GM19025 (cell line): ENCODE measurements at regions not wholly inside any gene's neighbourhood (a gene's known extent, or its start where the extent isn't known, plus 50 kb on each side); places are given as distances from the start of the nearest gene placed in this dataset.
A peak's percentile ranks its signal among the peaks of the same experiment; 100 is the strongest.
"Not testable (repeated sequence)": the region's sequence is repeated elsewhere in the genome, so short reads cannot be mapped to it uniquely, and the experiment has no call there.

Experiments
- ATAC-seq: cut with Tn5 transposase; IDR thresholded peaks from one replicate; pipeline ENCODE4 v1.9.1; 2021; ENCODE audit warnings: mild to moderate bottlenecking, low read depth, moderate library complexity; ENCODE audit not compliant: unreplicated experiment

DNA sequence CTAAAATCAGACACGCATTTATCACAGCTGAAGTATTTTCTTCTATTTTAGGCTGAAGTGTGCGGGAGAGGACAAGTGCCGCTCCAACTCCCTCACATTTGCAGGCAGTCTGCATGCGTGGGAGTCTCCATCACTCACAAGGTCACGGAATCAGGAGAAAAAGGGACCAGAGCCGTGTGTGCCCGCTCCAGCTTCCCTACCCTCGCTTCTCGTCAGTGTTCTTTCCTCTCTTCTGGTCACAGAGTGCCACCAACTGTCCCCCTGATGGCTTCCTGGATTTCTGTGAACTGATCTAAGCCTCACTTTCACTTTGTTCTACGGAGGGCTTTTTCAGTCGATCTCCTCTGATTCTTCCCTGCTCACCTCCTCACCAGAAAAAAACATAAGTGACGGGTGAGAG lies 407.4 kb upstream of the AADAT start:
- ATAC-seq = no peak

- ATAC-seq = no peak
These were observed 402.2 kb upstream of the AADAT start for GRCh38 chr4:170491981-170492380.

- no peak for ATAC-seq
These were observed 386.6 kb upstream of the AADAT start for GRCh38 chr4:170476351-170476750.

DNA sequence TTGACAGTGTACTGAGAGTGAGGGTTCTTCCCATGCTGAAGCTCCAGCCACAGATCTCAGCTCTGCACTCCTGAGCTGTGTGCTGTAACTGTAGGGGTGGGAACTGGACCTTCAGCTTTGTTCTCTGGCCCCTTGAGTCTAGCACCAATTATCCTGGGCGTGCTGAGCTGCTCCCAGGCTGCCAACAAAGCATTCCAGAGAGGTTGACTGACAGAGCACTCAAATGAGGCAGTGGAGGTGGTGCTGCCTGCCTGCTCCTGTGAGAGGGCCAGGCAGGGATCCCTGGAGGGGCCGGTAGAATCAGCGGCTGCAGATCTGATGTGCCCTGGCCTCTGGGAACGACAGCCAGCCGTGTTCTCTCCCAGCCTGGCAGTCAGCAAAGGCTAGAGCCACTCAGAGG lies 375.7 kb upstream of the AADAT start:
- ATAC-seq = no peak

DNA sequence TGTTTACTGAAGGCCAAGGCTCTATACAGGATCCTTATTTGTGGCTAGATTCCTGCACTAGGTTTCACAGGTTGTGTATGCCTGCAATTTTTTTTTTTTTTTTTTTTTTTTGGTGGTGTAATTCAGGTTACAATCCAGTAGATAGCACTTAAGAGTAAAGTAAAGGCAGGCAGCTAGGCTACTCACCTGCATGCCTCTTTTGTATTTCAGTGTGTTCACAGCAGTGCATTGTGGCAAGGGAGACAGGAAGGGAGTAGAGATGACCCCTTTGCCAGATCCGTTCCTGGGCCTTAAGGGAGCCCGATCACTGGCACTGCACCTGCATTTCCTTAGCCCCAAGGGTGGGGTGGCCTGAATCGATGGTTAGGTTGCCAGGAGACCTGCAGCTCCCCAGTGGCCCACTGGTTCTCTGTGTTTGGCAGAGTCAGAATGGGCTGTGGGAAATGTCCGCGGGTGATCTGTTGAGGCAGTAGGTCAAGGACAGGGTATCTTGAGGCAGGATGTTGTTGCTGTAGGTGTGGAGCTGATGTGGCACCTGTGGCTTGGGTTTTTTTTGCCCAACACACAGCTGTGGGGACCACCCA lies 374.9 kb upstream of the AADAT start:
- no peak for ATAC-seq

DNA sequence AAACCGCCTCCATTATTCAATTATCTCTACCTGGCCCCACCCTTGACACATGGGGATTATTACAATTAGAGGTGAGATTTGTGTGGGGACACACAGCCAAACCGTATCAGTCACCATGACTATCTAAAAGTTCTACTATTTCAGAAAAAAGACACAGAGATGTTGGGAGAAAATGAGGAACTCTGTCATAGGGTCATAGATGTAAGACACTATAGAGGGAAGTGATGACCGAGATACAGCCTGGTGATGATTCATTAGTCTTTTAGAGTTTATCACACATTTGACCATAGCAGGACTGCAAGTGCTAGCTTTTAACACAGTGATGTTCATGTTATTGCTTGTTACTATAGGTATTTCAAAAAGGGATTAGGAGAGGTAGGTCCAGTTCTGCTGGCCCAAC lies 357.0 kb upstream of the AADAT start:
- ATAC-seq = no peak

- ATAC-seq = not testable (repeated sequence)
These were observed 351.4 kb upstream of the AADAT start for GRCh38 chr4:170441146-170441545.

DNA sequence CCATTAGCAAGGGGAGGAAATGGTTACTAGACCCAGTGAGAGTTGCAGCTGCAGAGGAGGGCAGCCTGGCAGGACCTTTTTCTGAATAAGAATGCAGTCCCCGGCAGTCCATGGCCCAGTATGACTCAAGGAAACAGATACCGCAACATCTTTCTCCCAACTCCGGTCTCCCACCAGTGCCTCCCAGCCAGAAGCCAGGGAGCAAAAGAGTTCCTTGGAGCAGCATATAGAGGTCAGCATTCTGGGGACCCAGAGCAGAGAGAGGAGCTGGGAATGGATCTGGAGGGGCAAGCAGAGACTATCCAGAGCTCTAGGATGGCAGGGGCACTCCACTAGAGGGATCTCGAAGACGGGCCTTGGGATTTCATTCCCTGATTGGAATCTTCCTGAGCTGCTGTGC lies 339.2 kb upstream of the AADAT start:
- ATAC-seq = no peak

DNA sequence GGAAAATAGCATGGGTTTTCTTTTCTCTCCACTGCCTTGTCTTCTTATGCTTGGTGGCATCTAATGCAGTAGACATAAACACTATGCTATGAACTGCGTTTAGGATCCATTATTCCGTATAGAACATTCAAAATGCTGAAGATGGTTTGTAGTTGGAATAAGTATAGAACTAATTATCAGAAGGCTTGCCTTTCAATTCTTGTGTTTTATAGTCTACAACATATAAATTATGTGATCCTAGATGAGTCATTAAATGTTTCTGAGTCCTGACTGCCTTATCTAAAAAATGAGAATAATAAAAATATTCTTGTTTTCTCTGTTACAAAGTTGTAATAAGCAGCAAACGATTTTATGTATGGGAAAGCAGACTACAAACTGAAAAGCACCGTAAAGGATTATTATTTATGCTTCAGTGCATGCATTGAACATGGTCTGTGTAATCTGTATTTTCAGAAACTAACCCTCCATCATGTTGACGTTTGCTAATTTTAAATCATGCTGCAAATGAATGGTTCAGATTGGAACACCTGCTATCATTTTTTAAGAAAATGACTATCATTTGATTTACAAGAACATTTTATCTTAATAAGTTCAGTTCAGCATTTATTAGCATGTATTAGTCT lies 335.9 kb upstream of the AADAT start:
- ATAC-seq = no peak

DNA sequence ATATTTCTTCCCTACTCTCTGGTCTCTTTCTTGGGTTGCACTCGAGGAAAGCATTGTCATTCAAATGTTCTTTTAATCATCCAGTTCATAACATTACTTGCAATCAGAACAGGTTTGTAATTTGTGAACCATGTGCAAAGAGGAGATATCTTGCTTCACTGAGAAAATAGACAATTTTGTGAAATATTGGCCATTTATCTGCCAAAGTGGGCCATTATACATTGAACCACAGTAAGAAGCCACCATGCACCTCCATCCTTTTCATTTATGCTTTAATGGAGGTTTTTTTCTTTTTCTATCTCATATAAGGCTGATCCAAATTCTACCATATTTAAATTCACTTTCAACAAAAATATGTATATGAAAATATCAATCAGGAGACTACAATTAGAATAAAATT lies 335.3 kb upstream of the AADAT start:
- no peak for ATAC-seq

DNA sequence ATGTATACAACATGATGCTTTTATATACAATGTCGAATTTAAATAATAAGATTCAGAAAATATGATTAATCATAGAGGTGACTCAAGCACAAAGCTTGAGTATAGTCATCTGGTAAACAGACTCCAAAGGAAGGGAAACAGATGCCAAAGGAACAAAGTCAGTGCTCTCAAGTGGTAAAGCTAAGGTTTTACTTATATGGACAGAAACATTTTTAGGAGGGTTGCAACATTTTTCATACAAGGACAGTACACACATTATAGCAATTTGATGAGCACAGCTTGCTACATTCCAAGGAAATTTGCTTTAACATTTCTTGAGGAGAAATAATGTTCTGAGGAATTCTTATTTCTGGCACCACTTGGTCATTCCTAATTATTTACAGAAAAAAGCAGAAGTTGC lies 333.4 kb upstream of the AADAT start:
- no peak for ATAC-seq

DNA sequence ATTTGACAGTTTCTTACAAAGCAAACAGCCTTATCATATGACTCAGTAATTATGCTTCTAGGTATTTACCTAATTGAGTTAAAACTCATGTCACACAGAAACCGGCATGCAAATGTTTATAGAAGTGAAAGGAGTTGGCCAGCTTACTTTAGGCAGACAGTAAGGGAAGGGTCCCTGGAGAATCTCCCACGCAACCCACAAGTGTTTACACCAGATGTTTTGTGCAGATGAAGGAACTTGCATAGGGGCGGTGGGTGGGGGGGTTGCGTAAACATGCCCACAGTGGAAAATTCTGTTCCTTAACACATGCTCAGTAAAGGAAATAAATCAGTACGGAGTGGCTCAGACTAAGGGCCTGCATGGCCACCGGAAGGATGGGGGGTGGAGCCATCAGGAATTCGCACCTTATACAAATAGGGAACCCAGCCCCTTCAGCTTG lies 330.5 kb upstream of the AADAT start:
- ATAC-seq = peak; percentile 69

- no peak for ATAC-seq
These were observed 325.2 kb upstream of the AADAT start for GRCh38 chr4:170414961-170415360.

DNA sequence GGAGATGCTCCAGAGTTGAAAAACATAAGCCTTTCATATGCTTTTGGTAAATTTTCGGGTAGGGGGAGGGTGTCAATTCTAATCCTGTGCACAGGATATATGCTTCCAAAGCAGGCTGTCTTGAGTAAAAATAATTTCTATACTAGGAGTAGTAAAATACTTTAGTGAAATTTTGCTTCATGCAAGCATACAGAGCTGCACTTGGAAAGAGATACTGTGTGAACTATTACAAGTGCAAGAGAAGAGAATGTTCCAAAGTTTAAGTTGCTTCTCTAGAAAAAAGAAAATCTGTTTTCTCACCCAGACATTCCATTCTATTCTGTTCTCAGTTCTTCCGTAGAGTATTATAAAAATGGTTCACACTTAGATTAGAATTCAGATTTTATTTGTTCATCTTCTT lies 324.6 kb upstream of the AADAT start:
- ATAC-seq = no peak

DNA sequence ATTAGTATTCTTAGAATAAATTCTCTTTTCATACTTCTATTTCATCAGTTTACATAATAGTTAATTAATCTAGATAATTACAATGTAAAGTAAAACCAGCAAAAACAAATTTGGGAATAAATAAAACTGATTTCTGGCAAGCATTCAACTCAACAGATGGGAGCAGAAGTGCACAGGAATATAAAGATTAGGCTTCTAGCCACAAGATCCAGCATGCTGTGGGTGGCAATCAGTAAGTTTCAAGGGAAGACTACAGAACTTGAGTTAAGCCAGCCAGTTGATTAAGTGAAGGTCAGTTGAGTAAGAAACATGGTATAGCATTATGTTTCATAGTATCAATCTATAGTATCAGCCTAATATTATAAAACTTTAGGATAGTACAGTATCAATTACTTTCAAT lies 324.2 kb upstream of the AADAT start:
- no peak for ATAC-seq

- no peak for ATAC-seq
These were observed 310.6 kb upstream of the AADAT start for GRCh38 chr4:170400361-170400760.

DNA sequence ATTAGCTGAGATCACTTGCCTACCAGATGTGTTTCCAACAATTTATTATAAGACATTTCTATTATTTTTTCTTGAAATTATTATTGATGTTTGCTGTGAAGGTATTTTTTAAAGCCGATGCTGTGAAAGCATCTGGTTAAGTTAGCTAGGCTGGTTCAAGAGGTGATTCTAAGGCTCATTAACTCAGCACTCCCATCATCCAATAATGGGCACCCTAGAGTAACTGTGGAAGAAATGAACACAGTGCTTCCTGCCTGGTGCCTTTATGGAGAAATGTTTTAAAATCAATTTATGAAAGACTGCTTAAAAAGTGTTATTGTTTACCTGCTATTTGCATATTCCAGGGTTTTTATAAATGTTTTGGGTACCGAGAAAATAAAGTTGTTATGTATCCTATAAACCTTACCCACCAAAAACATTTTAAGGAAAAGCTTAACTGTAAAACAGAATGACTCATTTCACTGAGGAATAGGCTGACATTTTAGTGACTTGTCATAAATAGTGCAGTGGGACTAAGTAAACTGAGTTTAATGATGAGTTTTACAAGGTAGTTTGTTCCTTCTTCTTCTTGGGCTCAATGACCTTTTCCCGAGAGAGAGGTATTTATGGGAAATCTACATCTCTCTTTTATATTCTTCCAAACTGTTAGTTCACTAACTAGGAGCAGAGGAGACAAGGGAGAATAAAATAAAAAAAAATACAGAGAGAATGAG lies 310.0 kb upstream of the AADAT start:
- no peak for ATAC-seq

DNA sequence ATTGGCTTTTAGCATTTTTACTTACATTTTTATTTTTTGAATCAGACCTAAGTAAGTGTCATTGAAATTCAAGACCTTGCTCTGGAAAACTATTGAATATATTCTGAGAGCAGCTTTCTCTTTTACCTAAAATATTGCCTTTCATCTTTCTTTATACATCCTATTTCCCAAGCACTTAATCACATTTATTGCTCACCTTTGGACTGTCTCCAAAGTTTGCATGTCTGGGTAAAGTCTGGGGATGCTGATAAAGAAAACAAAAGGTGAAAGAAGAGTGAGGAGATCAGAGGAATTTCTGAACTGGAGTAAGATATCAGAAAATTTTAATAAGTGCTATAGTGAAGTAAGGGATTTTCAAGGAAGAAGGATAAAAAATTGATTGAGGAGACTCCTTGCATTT lies 308.5 kb upstream of the AADAT start:
- no peak for ATAC-seq

DNA sequence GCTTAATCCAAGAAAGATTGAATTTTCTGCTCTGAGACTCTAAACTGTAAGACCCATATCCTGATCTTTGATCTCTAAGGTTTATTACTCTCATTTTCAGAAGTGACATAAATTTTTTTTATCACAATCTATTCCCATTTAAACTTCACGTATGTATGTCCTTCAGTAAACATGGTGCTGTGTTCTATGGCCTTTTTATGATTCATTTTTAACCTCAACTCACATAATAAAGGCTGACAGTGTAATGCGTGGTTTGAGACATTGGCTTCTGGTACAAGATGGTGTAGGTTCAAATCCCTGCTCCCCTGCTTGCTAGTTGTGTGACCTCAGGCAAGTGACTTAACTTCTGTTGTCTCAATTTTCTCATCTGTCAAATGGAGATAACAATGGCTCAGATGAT lies 306.0 kb upstream of the AADAT start:
- no peak for ATAC-seq

- ATAC-seq = no peak
These were observed 301.4 kb upstream of the AADAT start for GRCh38 chr4:170391066-170391740.

DNA sequence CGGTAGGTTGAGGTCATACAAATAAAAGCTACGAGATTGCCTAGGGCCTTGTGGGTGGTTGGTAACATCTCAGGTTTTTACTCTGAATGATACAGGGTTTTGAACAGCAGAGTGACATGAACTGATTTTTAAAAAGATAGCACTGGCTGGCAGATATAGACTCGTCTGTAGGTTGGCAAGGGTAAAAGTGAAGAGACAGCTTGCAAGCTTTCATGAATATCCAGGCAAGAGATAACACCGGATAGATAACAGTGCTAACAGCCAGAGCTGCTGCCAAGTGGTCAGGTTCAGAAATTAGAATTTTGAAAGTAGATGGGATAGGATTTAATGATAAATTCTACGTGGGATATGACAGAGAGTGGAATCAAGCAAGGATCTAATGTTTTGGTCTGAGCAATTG lies 299.7 kb upstream of the AADAT start:
- ATAC-seq = no peak

GRCh38 chr4:170388255-170388654 lies 298.5 kb upstream of the AADAT start:
- ATAC-seq = no peak
